CD4-positive, alpha-beta T cell (primary cell): ENCODE measurements at regions not wholly inside any gene's neighbourhood (a gene's known extent, or its start where the extent isn't known, plus 50 kb on each side); places are given as distances from the start of the nearest gene placed in this dataset.
A peak's percentile ranks its signal among the peaks of the same experiment; 100 is the strongest.
"Not testable (repeated sequence)": the region's sequence is repeated elsewhere in the genome, so short reads cannot be mapped to it uniquely, and the experiment has no call there.

ENCODE experiments used
- ATAC-seq: fragments of 200-7000 bp; cut with Tn5 transposase; one replicate; pipeline ENCODE4 v1.10.0; 2022; ENCODE audit warnings: mild to moderate bottlenecking; ENCODE audit not compliant: poor library complexity
- CTCF ChIA-PET: fragments of 350-600 bp; sonication (Branson Sonifier 250); formaldehyde crosslinking; loops from one replicate; lab custom pipeline; 2021; ENCODE audit warnings: antibody characterized with exemption, inconsistent platforms; lab: Charles Lee
- POLR2A ChIA-PET: fragments of 350-600 bp; sonication (Branson Sonifier 250); formaldehyde crosslinking; loops from one replicate; lab custom pipeline; 2021; ENCODE audit warnings: antibody characterized with exemption, inconsistent platforms; lab: Charles Lee
- DNase-seq, 14 experiments: peaks; one replicate each; pipeline ENCODE4 v3.0.0-alpha.2; 2013 to 2020; ENCODE audit warnings: mixed read lengths in 2 of 14
- H3K27ac ChIP-seq, 2 donors: one replicate each; pipeline versions ENCODE4 v1.5.1 to v1.7.0; 2013; ENCODE audit warnings: low read length in 2 of 2, low read depth in 1 of 2, mild to moderate bottlenecking in 1 of 2
- H3K27me3 ChIP-seq, 2 experiments: 1 replicate in 1 of 2; 2 replicates in 1 of 2; pipeline versions ENCODE4 v1.6.1 to v1.7.0; 2013; ENCODE audit warnings: low read length in 2 of 2, control low read depth in 1 of 2, mild to moderate bottlenecking in 1 of 2, moderate library complexity in 1 of 2; ENCODE audit not compliant: insufficient read depth in 2 of 2, control insufficient read depth in 1 of 2
- H3K36me3 ChIP-seq: one replicate; pipeline ENCODE4 v1.6.1; 2013; ENCODE audit warnings: low read length, control low read depth; ENCODE audit not compliant: insufficient read depth
- H3K4me1 ChIP-seq: one replicate; pipeline ENCODE4 v1.6.1; 2013; ENCODE audit warnings: low read length, control low read depth; ENCODE audit not compliant: insufficient read depth
- H3K4me3 ChIP-seq: one replicate; pipeline ENCODE4 v1.5.1; 2013; ENCODE audit warnings: mild to moderate bottlenecking, low read length, moderate library complexity
- H3K9me3 ChIP-seq, 2 experiments: 1 replicate in 1 of 2; 2 replicates in 1 of 2; pipeline versions ENCODE4 v1.6.1 to v1.7.0; 2013; ENCODE audit warnings: low read length in 2 of 2, mild to moderate bottlenecking in 2 of 2, control low read depth in 1 of 2, moderate library complexity in 1 of 2; ENCODE audit not compliant: control insufficient read depth in 1 of 2, insufficient read depth in 1 of 2
- H3K27ac Mint-ChIP-seq: one replicate; pipeline ENCODE4 v1.8.0; 2020; ENCODE audit warnings: mixed read lengths
- H3K27me3 Mint-ChIP-seq: one replicate; pipeline ENCODE4 v1.8.0; 2021; ENCODE audit warnings: mixed read lengths
- H3K36me3 Mint-ChIP-seq: one replicate; pipeline ENCODE4 v1.8.0; 2021; ENCODE audit warnings: low read depth, mixed read lengths
- H3K4me1 Mint-ChIP-seq: one replicate; pipeline ENCODE4 v1.8.0; 2021; ENCODE audit warnings: low read depth, mixed read lengths
- H3K4me3 Mint-ChIP-seq: one replicate; pipeline ENCODE4 v1.8.0; 2020; ENCODE audit warnings: mild to moderate bottlenecking, mixed read lengths
- H3K9me3 Mint-ChIP-seq: one replicate; pipeline ENCODE4 v1.8.0; 2020; ENCODE audit warnings: mixed read lengths
- CTCF ChIP-seq: fragments of 200-600 bp; IDR thresholded peaks from one replicate; pipeline ENCODE4 v1.8.0; 2022; ENCODE audit warnings: antibody characterized with exemption, mild to moderate bottlenecking
- intact Hi-C, 2 experiments: fragments of 100-400 bp; cut with DNase I in 1 of 2; cut with micrococcal nuclease in 1 of 2; formaldehyde crosslinking; loops; one replicate each; pipeline versions ENCODE4 v1.15.1 to v1.9.0; 2023 to 2025; cut with DNase I, micrococcal nuclease

- Histone ChIP-seq H3K4me3 (no peak overlapping the region), H3K4me1 (peaks cover 23% of the 10 kb centered on the region), H3K36me3 (no peaks in the 10 kb centered on the region), H3K27me3 (no peaks in the 10 kb centered on the region), H3K9me3 (no peaks in the 10 kb centered on the region), H3K27ac (no peak overlapping the region)
- no peak for TF ChIP-seq CTCF
- ChIA-PET CTCF (no interaction called here), POLR2A (no interaction called here)
- intact Hi-C loops: no loop called here
- no peak for DNase-seq
- H3K9me3 Mint-ChIP-seq: no peaks in the 10 kb centered on the region
- no peak overlapping the region for H3K27ac Mint-ChIP-seq
- ATAC-seq: no peak
- no peaks in the 10 kb centered on the region for H3K27me3 Mint-ChIP-seq
- no peaks in the 10 kb centered on the region for H3K36me3 Mint-ChIP-seq
- H3K4me3 Mint-ChIP-seq: no peak overlapping the region
- peaks cover 37% of the 10 kb centered on the region for H3K4me1 Mint-ChIP-seq
These were observed 184.5 kb downstream of the FASLG start for GRCh38 chr1:172843444-172843843.

- CTCF ChIA-PET: no interaction called here
- TF ChIP-seq CTCF: no peak
- peaks cover 15% of the 10 kb centered on the region for H3K4me1 ChIP-seq
- H3K4me3 ChIP-seq: no peak overlapping the region
- H3K27ac ChIP-seq: no peak overlapping the region
- peak overlapping the region; percentile 40 for H3K27ac Mint-ChIP-seq
- no peaks in the 10 kb centered on the region for H3K36me3 ChIP-seq
- H3K4me1 Mint-ChIP-seq: peaks cover 26% of the 10 kb centered on the region
- ATAC-seq (peak; percentile 83), DNase-seq (peak in 10 of 14 experiments; percentile 4 to 79 (median 22))
- intact Hi-C loops: no loop called here
- no peaks in the 10 kb centered on the region for H3K27me3 Mint-ChIP-seq
- no peaks in the 10 kb centered on the region for H3K9me3 Mint-ChIP-seq
- H3K36me3 Mint-ChIP-seq: no peaks in the 10 kb centered on the region
- no peak overlapping the region for H3K4me3 Mint-ChIP-seq
- H3K27me3 ChIP-seq: no peaks in the 10 kb centered on the region
- no peaks in the 10 kb centered on the region for H3K9me3 ChIP-seq
- POLR2A ChIA-PET: no interaction called here
These were observed 186.5 kb downstream of the FASLG start for GRCh38 chr1:172845371-172845770.

GRCh38 chr1:172845865-172846264 lies 187.0 kb downstream of the FASLG start:
- CTCF ChIA-PET: no interaction called here
- no peaks in the 10 kb centered on the region for H3K27me3 ChIP-seq
- Mint-ChIP-seq H3K27me3 (no peaks in the 10 kb centered on the region), H3K9me3 (no peaks in the 10 kb centered on the region), H3K4me1 (peaks cover 26% of the 10 kb centered on the region), H3K27ac (no peak overlapping the region), H3K4me3 (no peak overlapping the region), H3K36me3 (no peaks in the 10 kb centered on the region)
- DNase-seq: no peak
- no peaks in the 10 kb centered on the region for H3K9me3 ChIP-seq
- H3K27ac ChIP-seq: no peak overlapping the region
- H3K4me1 ChIP-seq: peaks cover 15% of the 10 kb centered on the region
- POLR2A ChIA-PET: no interaction called here
- no peak for ATAC-seq
- intact Hi-C loops: no loop called here
- no peaks in the 10 kb centered on the region for H3K36me3 ChIP-seq
- no peak for TF ChIP-seq CTCF
- no peak overlapping the region for H3K4me3 ChIP-seq

GRCh38 chr1:172847814-172848213 lies 188.9 kb downstream of the FASLG start:
- H3K27ac Mint-ChIP-seq: not testable (repeated sequence)

More at GRCh38 chr1:172847814-172848213, 188.9 kb downstream of the FASLG start:
- H3K27me3 ChIP-seq, H3K36me3 Mint-ChIP-seq, H3K9me3 ChIP-seq, H3K36me3 ChIP-seq, ATAC-seq, H3K4me3 Mint-ChIP-seq, H3K27me3 Mint-ChIP-seq, H3K9me3 Mint-ChIP-seq, H3K27ac ChIP-seq, CTCF ChIA-PET, H3K4me3 ChIP-seq, DNase-seq, intact Hi-C loops, POLR2A ChIA-PET: not testable (repeated sequence)
- H3K4me1 Mint-ChIP-seq: peaks cover 26% of the 10 kb centered on the region
- H3K4me1 ChIP-seq: peaks cover 15% of the 10 kb centered on the region
